GM18517 (cell line): ENCODE measurements at regions not wholly inside any gene's neighbourhood (a gene's known extent, or its start where the extent isn't known, plus 50 kb on each side); places are given as distances from the start of the nearest gene placed in this dataset.
"Not testable (repeated sequence)": the region's sequence is repeated elsewhere in the genome, so short reads cannot be mapped to it uniquely, and the experiment has no call there.

Experiments
- ATAC-seq: cut with Tn5 transposase; IDR thresholded peaks from one replicate; pipeline ENCODE4 v1.9.1; 2021; ENCODE audit warnings: mild to moderate bottlenecking, moderate library complexity; ENCODE audit not compliant: unreplicated experiment

- ATAC-seq, result no peak
These were observed 551.2 kb upstream of the CCDC54 start for GRCh38 chr3:106825962-106826605.

GRCh38 chr3:106826791-106827311 lies 550.4 kb upstream of the CCDC54 start:
- no peak for ATAC-seq

GRCh38 chr3:106827515-106828213 lies 549.6 kb upstream of the CCDC54 start:
- ATAC-seq, result no peak

- ATAC-seq, result no peak
These were observed 548.0 kb upstream of the CCDC54 start for GRCh38 chr3:106829206-106829605.

GRCh38 chr3:106830334-106830733 lies 546.9 kb upstream of the CCDC54 start:
- ATAC-seq, result no peak

- ATAC-seq, result no peak
These were observed 540.3 kb upstream of the CCDC54 start for GRCh38 chr3:106836906-106837305.

- no peak for ATAC-seq
These were observed 539.6 kb upstream of the CCDC54 start for GRCh38 chr3:106837616-106838015.

- no peak for ATAC-seq
These were observed 537.5 kb upstream of the CCDC54 start for GRCh38 chr3:106839576-106840280.

GRCh38 chr3:106840319-106840718 lies 536.9 kb upstream of the CCDC54 start:
- ATAC-seq, result no peak

GRCh38 chr3:106842151-106842550 lies 535.1 kb upstream of the CCDC54 start:
- ATAC-seq, result no peak

GRCh38 chr3:106844638-106845037 lies 532.6 kb upstream of the CCDC54 start:
- no peak for ATAC-seq

- ATAC-seq, result no peak
These were observed 529.1 kb upstream of the CCDC54 start for GRCh38 chr3:106848099-106848498.

GRCh38 chr3:106850437-106850836 lies 526.8 kb upstream of the CCDC54 start:
- no peak for ATAC-seq

- not testable (repeated sequence) for ATAC-seq
These were observed 518.9 kb upstream of the CCDC54 start for GRCh38 chr3:106858321-106858720.

GRCh38 chr3:106860182-106860581 lies 517.1 kb upstream of the CCDC54 start:
- ATAC-seq, result no peak

- no peak for ATAC-seq
These were observed 515.2 kb upstream of the CCDC54 start for GRCh38 chr3:106862067-106862466.

- ATAC-seq, result no peak
These were observed 499.6 kb upstream of the CCDC54 start for GRCh38 chr3:106877627-106878026.

GRCh38 chr3:106880206-106880605 lies 497.0 kb upstream of the CCDC54 start:
- ATAC-seq, result no peak

GRCh38 chr3:106881186-106881585 lies 496.1 kb upstream of the CCDC54 start:
- no peak for ATAC-seq

- no peak for ATAC-seq
These were observed 494.9 kb upstream of the CCDC54 start for GRCh38 chr3:106882297-106882696.

GRCh38 chr3:106906074-106906473 lies 471.2 kb upstream of the CCDC54 start:
- ATAC-seq, result no peak
